Esophagus squamous epithelium (tissue), 5 donors: ENCODE measurements at regions not wholly inside any gene's neighbourhood (a gene's known extent, or its start where the extent isn't known, plus 50 kb on each side); places are given as distances from the start of the nearest gene placed in this dataset.
"Not testable (repeated sequence)": the region's sequence is repeated elsewhere in the genome, so short reads cannot be mapped to it uniquely, and the experiment has no call there.

Source experiments
- DNase-seq: peaks from one replicate; lab custom pipeline; 2025; lab: John Stamatoyannopoulos, UW
- H3K27ac ChIP-seq, 4 donors: fragments of 200-600 bp; sonication (generic); one replicate each; pipeline ENCODE4 v1.5.1; 2016 to 2019; ENCODE audit warnings: mild to moderate bottlenecking in 1 of 4
- H3K27me3 ChIP-seq, 4 donors: fragments of 200-600 bp; sonication (generic); 1 replicate in 3 of 4; 2 replicates in 1 of 4; pipeline versions ENCODE4 v1.5.1 to v1.6.0; 2017 to 2021; ENCODE audit warnings: antibody characterized with exemption in 1 of 4
- H3K36me3 ChIP-seq, 3 donors: fragments of 200-600 bp; sonication (generic); one replicate each; pipeline ENCODE4 v1.5.1; 2016 to 2019
- H3K4me1 ChIP-seq, 3 donors: fragments of 200-600 bp; sonication (generic); one replicate each; pipeline ENCODE4 v1.5.1; 2017 to 2019
- H3K4me3 ChIP-seq, 4 donors: fragments of 200-600 bp; sonication (generic); 1 replicate in 3 of 4; 2 replicates in 1 of 4; pipeline ENCODE4 v1.5.1; 2016 to 2019; ENCODE audit warnings: mild to moderate bottlenecking in 2 of 4, moderate library complexity in 1 of 4
- H3K9me3 ChIP-seq, 3 donors: fragments of 200-600 bp; sonication (generic); one replicate each; pipeline ENCODE4 v1.5.1; 2016 to 2019
- POLR2A ChIP-seq, 4 donors: fragments of 450-650 bp; IDR thresholded peaks; one replicate each; pipeline ENCODE4 v1.6.1; 2017; ENCODE audit warnings: antibody characterized with exemption in 4 of 4, mild to moderate bottlenecking in 4 of 4, moderate library complexity in 3 of 4
- WGBS, 2 donors: methylation state at CpG; one replicate each; pipeline ENCODE4 v1.1.5; 2018; 5-methylcytosine and 5-hydroxymethylcytosine counted together
- intact Hi-C: fragments of 100-400 bp; cut with DNase I; formaldehyde crosslinking; loops from one replicate; pipeline ENCODE4 v1.15.0; 2022
- TF ChIP-seq, protein P1 (sequence below), 6 experiments: fragments of 450-650 bp in 4 of 6; fragments of 200-600 bp in 2 of 6; sonication (generic) in 2 of 6; IDR thresholded peaks; one replicate each; pipeline ENCODE4 v1.5.1; 2016 to 2019; ENCODE audit warnings: antibody characterized with exemption in 6 of 6, mild to moderate bottlenecking in 4 of 6, moderate library complexity in 4 of 6
- donor health status: DM: yes; HTN: yes; CAD: no.

- H3K4me1 ChIP-seq = no peaks in the 10 kb centered on the region
- H3K4me3 ChIP-seq = no peak overlapping the region
- H3K36me3 ChIP-seq = no peaks in the 10 kb centered on the region
- H3K27me3 ChIP-seq = no peaks in the 10 kb centered on the region
- H3K9me3 ChIP-seq = no peaks in the 10 kb centered on the region
- 58 to 62% methylated on average over 3 of the region's 3 CpGs for WGBS, 2 donors
- H3K27ac ChIP-seq = no peak overlapping the region
- TF ChIP-seq, protein P1, sequence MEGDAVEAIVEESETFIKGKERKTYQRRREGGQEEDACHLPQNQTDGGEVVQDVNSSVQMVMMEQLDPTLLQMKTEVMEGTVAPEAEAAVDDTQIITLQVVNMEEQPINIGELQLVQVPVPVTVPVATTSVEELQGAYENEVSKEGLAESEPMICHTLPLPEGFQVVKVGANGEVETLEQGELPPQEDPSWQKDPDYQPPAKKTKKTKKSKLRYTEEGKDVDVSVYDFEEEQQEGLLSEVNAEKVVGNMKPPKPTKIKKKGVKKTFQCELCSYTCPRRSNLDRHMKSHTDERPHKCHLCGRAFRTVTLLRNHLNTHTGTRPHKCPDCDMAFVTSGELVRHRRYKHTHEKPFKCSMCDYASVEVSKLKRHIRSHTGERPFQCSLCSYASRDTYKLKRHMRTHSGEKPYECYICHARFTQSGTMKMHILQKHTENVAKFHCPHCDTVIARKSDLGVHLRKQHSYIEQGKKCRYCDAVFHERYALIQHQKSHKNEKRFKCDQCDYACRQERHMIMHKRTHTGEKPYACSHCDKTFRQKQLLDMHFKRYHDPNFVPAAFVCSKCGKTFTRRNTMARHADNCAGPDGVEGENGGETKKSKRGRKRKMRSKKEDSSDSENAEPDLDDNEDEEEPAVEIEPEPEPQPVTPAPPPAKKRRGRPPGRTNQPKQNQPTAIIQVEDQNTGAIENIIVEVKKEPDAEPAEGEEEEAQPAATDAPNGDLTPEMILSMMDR (IDR thresholded peaks at IDR 0.05) = no peak
- no peak for TF ChIP-seq POLR2A (IDR thresholded peaks at IDR 0.05)
- intact Hi-C loops = no loop called here
- no peak for DNase-seq
These were observed 186.9 kb upstream of the FLRT2 start for GRCh38 chr14:85342858-85343607.

- Histone ChIP-seq H3K27me3 (no peaks in the 10 kb centered on the region), H3K36me3 (no peaks in the 10 kb centered on the region), H3K9me3 (no peaks in the 10 kb centered on the region), H3K4me1 (no peaks in the 10 kb centered on the region), H3K4me3 (no peak overlapping the region), H3K27ac (no peak overlapping the region)
- TF ChIP-seq, protein P1 (IDR thresholded peaks at IDR 0.05) = no peak
- no peak for TF ChIP-seq POLR2A (IDR thresholded peaks at IDR 0.05)
- intact Hi-C loops = no loop called here
- WGBS, 2 donors = 54 to 78% methylated on average over 5 of the region's 5 CpGs
- DNase-seq = no peak
These were observed 185.8 kb upstream of the FLRT2 start for GRCh38 chr14:85344171-85344570.

DNA sequence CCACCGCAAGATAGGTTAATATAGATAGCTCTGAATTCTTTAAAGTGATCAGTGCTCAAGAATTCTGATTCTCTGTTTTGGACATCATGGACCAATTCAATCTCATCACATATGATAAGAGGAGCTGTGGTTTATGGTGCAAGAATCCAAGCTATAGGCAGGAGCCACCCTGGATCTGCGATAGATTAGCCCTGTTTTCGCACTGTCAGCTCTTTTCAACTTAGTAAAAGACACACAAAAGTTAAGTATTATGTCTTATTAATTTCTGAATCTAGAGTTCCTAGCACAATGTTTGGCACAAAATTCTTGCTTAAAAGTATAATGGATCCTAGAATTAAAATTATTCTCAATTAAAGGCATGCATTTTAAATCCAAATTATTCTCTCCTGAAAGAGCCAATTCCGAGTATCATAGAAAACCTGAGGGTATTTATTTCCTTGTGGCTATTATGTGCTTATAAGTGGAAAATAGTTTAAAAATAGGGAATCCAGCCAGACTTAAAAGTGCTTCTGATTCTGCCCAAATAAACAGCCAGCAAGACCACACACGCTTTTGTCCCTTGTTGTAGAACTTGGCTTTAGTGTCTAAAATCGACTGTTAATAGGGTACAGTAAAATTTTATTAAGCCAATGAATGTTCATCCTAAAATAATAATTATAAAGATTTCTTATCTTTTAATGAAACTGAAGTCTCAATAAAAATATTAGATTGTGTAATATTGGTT lies 184.9 kb upstream of the FLRT2 start:
- H3K4me1 ChIP-seq = no peaks in the 10 kb centered on the region
- TF ChIP-seq, protein P1 (IDR thresholded peaks at IDR 0.05) = no peak
- TF ChIP-seq POLR2A (IDR thresholded peaks at IDR 0.05) = no peak
- 53% methylated on average over 6 of the region's 6 CpGs for WGBS, 2 donors
- DNase-seq = no peak
- intact Hi-C loops = no loop called here
- no peaks in the 10 kb centered on the region for H3K27me3 ChIP-seq
- H3K36me3 ChIP-seq = no peaks in the 10 kb centered on the region
- H3K4me3 ChIP-seq = no peak overlapping the region
- H3K27ac ChIP-seq = no peak overlapping the region
- H3K9me3 ChIP-seq = no peaks in the 10 kb centered on the region

DNA sequence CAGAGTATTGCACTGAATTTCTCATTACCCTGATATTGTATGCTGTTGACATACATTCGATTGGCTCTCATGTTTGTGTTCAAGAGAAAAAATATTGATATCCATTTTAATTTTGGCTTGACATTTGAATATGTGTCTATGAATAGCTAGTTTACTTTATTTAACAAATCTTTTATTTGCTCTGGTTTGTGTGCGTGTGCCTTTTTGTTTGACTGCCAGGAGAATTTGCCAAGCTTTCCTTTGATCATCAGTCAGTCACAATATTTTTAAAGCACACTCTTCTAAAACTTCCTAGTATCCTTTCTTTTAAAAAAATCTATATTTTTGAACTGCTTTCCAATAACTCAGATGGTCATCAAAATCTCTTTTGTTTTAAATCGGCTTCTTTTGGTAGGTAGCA lies 179.3 kb upstream of the FLRT2 start:
- Histone ChIP-seq H3K4me3 (no peak overlapping the region), H3K4me1 (no peaks in the 10 kb centered on the region), H3K27me3 (no peaks in the 10 kb centered on the region), H3K9me3 (peaks cover 0 to 4% (median 0%) of the 10 kb centered on the region in 3 donors), H3K27ac (no peak overlapping the region), H3K36me3 (no peaks in the 10 kb centered on the region)
- DNase-seq = no peak
- TF ChIP-seq POLR2A (IDR thresholded peaks at IDR 0.05) = no peak
- TF ChIP-seq, protein P1 (IDR thresholded peaks at IDR 0.05) = no peak
- WGBS, 2 donors = 40 to 45% methylated on average over 3 of the region's 3 CpGs
- intact Hi-C loops = no loop called here

DNA sequence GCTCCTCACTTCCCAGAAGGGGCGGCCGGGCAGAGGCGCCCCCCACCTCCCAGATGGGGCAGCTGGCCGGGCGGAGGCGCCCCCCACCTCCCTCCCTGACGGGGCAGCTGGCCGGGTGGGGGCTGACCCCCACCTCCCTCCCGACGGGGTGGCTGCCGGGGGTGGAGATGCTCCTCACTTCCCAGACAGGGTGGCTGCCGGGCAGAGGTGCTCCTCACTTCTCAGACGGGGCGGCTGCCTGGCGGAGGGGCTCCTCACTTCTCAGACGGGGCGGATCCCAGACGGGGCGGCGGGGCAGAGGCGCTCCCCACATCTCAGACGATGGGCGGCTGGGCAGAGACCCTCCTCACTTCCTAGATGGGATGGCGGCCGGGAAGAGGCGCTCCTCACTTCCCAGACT lies 177.4 kb upstream of the FLRT2 start:
- H3K36me3 ChIP-seq = not testable (repeated sequence)

More for the DNA sequence above, 177.4 kb upstream of the FLRT2 start:
- H3K9me3 ChIP-seq, H3K4me1 ChIP-seq, H3K27ac ChIP-seq, intact Hi-C loops, H3K4me3 ChIP-seq, DNase-seq, H3K27me3 ChIP-seq: not testable (repeated sequence)
- WGBS, 2 donors = no CpG with 5 or more reads among the region's 26 CpGs
